ENCODE measurements at regions not wholly inside any gene's neighbourhood (a gene's known extent, or its start where the extent isn't known, plus 50 kb on each side); places are given as distances from the start of the nearest gene placed in this dataset.

DNA sequence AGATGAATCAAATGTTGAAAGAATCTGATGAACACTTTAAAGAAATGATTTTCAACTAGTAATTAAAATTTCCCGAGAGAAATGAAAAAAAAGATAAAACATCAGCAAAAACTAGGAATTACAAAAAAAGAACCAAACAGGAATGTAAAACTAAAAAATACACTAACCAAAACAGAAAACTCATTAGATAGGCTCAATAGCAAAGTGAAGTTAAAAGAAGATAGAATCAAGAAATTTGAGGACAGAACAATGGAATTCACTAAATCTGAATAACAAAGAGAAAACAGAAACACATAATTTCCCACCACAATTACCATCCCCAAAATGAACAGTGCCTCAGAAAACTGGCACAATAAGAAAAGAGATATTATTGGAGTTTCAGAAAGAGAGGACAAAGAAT is 290.1 kb upstream of the CNTN4 start:
- TF ChIP-seq CTCF (IDR thresholded peaks at IDR 0.05) (no peak), POLR2AphosphoS5 (IDR thresholded peaks at IDR 0.05) (no peak)
